ENCODE measurements at regions not wholly inside any gene's neighbourhood (a gene's known extent, or its start where the extent isn't known, plus 50 kb on each side); places are given as distances from the start of the nearest gene placed in this dataset.

GRCh38 chr10:109207361-109207760 lies 716.0 kb downstream of the XPNPEP1 start:
- H2BK5ac ChIP-seq (ENCODE audit: low read depth, low read length) = no peak overlapping the region
- H4K91ac ChIP-seq (replicated peaks; ENCODE audit: insufficient read length, low read length) = no peak overlapping the region
- H3K27me3 ChIP-seq (replicated peaks in 1 of 4; ENCODE audit: control insufficient read depth in 3 of 4, extremely low read depth in 1 of 4, insufficient read depth in 3 of 4, low read length in 3 of 4) = peaks cover 0 to 1% (median 0%) of the 10 kb centered on the region in 4 experiments; a peak in 1 of 7 replicates
- H3K79me1 ChIP-seq (ENCODE audit: low read depth, low read length) = no peaks in the 10 kb centered on the region
- no peak overlapping the region for H3K27ac ChIP-seq (ENCODE audit: low read depth, low read length)
- H2BK120ac ChIP-seq (replicated peaks; ENCODE audit: low read depth, low read length) = no peak overlapping the region
- H2BK12ac ChIP-seq (ENCODE audit: low read depth, low read length) = no peak overlapping the region
- no peak overlapping the region for H3K23ac ChIP-seq (ENCODE audit: insufficient read length)
- H2AK5ac ChIP-seq (ENCODE audit: low read depth, low read length) = no peak overlapping the region
- H2BK15ac ChIP-seq (ENCODE audit: low read length) = no peak overlapping the region
- no peak overlapping the region for H4K5ac ChIP-seq (ENCODE audit: insufficient read length, low read depth, low read length)
- H4K20me1 ChIP-seq (replicated peaks in 1 of 2; ENCODE audit: control insufficient read depth in 1 of 2, insufficient read depth in 2 of 2, low read length in 2 of 2) = no peaks in the 10 kb centered on the region
- 95% methylated on average over 1 of the region's 1 CpG; no CpG with 5 or more reads in 1 of the 2 experiments for WGBS, 2 experiments (ENCODE audit: extremely low coverage in 1 of 2, insufficient coverage in 1 of 2, insufficient read length in 1 of 2, insufficient replicate concordance in 2 of 2, low coverage in 1 of 2, low lambda C conversion rate in 2 of 2, missing lambda C conversion rate in 1 of 2)
- no peak overlapping the region for H3K4me2 ChIP-seq (ENCODE audit: insufficient read depth in 1 of 2, low read depth in 2 of 2, low read length in 2 of 2)
- no peak overlapping the region for H2BK20ac ChIP-seq (ENCODE audit: low read length)
- H3K9me3 ChIP-seq (ENCODE audit: insufficient read depth in 2 of 2, low read depth in 1 of 2, low read length in 1 of 2) = no peaks in the 10 kb centered on the region
- no peak overlapping the region for H3K14ac ChIP-seq (ENCODE audit: insufficient read length)
- no peak overlapping the region for H3K56ac ChIP-seq (replicated peaks; ENCODE audit: insufficient read length, low read depth, low read length)
- H3K9ac ChIP-seq (replicated peaks in 1 of 4; ENCODE audit: extremely low read depth in 1 of 4, low read depth in 3 of 4, low read length in 3 of 4) = no peak overlapping the region
- CTCF ChIA-PET (ENCODE audit: partially characterized antibody) = interaction anchor here (1.3 kb wide), 1 partner anchor 566 kb away, joined by 5 read pairs; no protein-coding TSS in a partner anchor
- POLR2A ChIA-PET (ENCODE audit: partially characterized antibody) = no interaction called here
- H3K4ac ChIP-seq (replicated peaks; ENCODE audit: insufficient read length, low read depth, low read length) = no peak overlapping the region
- no peaks in the 10 kb centered on the region for H3K36me3 ChIP-seq (ENCODE audit: control insufficient read depth in 2 of 4, insufficient read depth in 4 of 4, low read length in 3 of 4)
- H3K23me2 ChIP-seq (ENCODE audit: low read depth, low read length) = no peaks in the 10 kb centered on the region
- no peak for TF ChIP-seq RFX5 (IDR thresholded peaks at IDR 0.05; ENCODE audit: borderline replicate concordance, low read depth, low read length)
- no peak for TF ChIP-seq EP300 (IDR thresholded peaks at IDR 0.05; ENCODE audit: borderline replicate concordance in 1 of 2, low read depth in 2 of 2, low read length in 2 of 2)
- no peak for TF ChIP-seq RXRA (IDR thresholded peaks at IDR 0.05; ENCODE audit: insufficient read depth, low read depth, low read length)
- TF ChIP-seq CBX5 (IDR thresholded peaks at IDR 0.05; ENCODE audit: low read depth, low read length) = no peak
- TF ChIP-seq HDAC2 (IDR thresholded peaks at IDR 0.05; ENCODE audit: borderline replicate concordance in 1 of 2, low read depth in 2 of 2, low read length in 2 of 2) = no peak
- TF ChIP-seq POLR2AphosphoS5 (IDR thresholded peaks at IDR 0.05; ENCODE audit: low read depth, low read length) = no peak
- no peak for TF ChIP-seq KDM4A (IDR thresholded peaks at IDR 0.05; ENCODE audit: low read depth, low read length, severe bottlenecking)
- no peak for TF ChIP-seq GTF2F1 (IDR thresholded peaks at IDR 0.05; ENCODE audit: borderline replicate concordance, low read depth, low read length)
- no peak for TF ChIP-seq SAP30 (IDR thresholded peaks at IDR 0.05; ENCODE audit: insufficient read depth, insufficient replicate concordance, low read length)
- TF ChIP-seq GABPA (IDR thresholded peaks at IDR 0.05; ENCODE audit: borderline replicate concordance, insufficient read depth, low read length) = no peak
- no peak for TF ChIP-seq BACH1 (IDR thresholded peaks at IDR 0.05; ENCODE audit: low read length)
- no peak for TF ChIP-seq SIRT6 (IDR thresholded peaks at IDR 0.05; ENCODE audit: low read length)
- no peak for TF ChIP-seq SIX5 (IDR thresholded peaks at IDR 0.05; ENCODE audit: low read depth, low read length)
- no peak for TF ChIP-seq SRF (IDR thresholded peaks at IDR 0.05; ENCODE audit: low read depth, low read length)
- no peak for TF ChIP-seq POLR2A (IDR thresholded peaks at IDR 0.05; ENCODE audit: control extremely low read depth in 1 of 2, low read depth in 2 of 2, low read length in 2 of 2)
- H3K79me2 ChIP-seq (ENCODE audit: control insufficient read depth in 1 of 2, insufficient read depth in 2 of 2, low read length in 2 of 2) = no peaks in the 10 kb centered on the region
- H2AFZ ChIP-seq (ENCODE audit: low read length) = no peak overlapping the region
- H3K18ac ChIP-seq (ENCODE audit: extremely low read depth, low read length) = no peak overlapping the region
- H4K8ac ChIP-seq (ENCODE audit: extremely low read depth, insufficient read depth, low read length) = no peak overlapping the region
- no peak for DNase-seq (ENCODE audit: low read depth in 1 of 2, low spot score in 2 of 2)
- no peak for FAIRE-seq
- H3K4me1 ChIP-seq (replicated peaks in 1 of 4; ENCODE audit: control insufficient read depth in 3 of 4, insufficient read depth in 4 of 4, low read length in 3 of 4) = no peaks in the 10 kb centered on the region
- H3K4me3 ChIP-seq (ENCODE audit: extremely low read depth in 1 of 4, insufficient read depth in 2 of 4, low read depth in 3 of 4, low read length in 4 of 4) = no peak overlapping the region
